HCT116 (cell line): ENCODE measurements at regions not wholly inside any gene's neighbourhood (a gene's known extent, or its start where the extent isn't known, plus 50 kb on each side); places are given as distances from the start of the nearest gene placed in this dataset.

Experiments used
- ATAC-seq: fragments of 200-7000 bp; cut with Tn5 transposase; 2 replicates; pipeline ENCODE4 v1.9.1; 2020; ENCODE audit warnings: mild to moderate bottlenecking, moderate library complexity
- BruUV-seq: library from RNA; stranded (reverse); fragments of 400-500 nt; replicated peaks from 2 replicates; lab custom pipeline; 2021; lab: Mats Ljungman, UMichigan
- CTCF ChIA-PET: fragments of 300-600 bp; sonication (Branson Sonifier 250); formaldehyde crosslinking; loops from one replicate; lab custom pipeline; 2021; ENCODE audit warnings: antibody characterized with exemption; lab: Charles Lee
- POLR2A ChIA-PET: fragments of 300-600, 350-600 bp; sonication (Branson Sonifier 250); formaldehyde crosslinking; loops from one replicate; lab custom pipeline; 2021; ENCODE audit warnings: antibody characterized with exemption; lab: Charles Lee
- RAD21 ChIA-PET, 2 experiments: fragments of 300-600 bp; sonication (Branson Sonifier 250); formaldehyde crosslinking; loops; one replicate each; lab custom pipeline; 2023; ENCODE audit warnings: low total read pairs in 2 of 2; ENCODE audit not compliant: uncharacterized antibody in 2 of 2, unreplicated experiment in 2 of 2, low non-redundant PET in 1 of 2; lab: Charles Lee
- DNase-seq: peaks from one replicate; pipeline ENCODE4 v3.0.0-alpha.2; 2010; ENCODE audit warnings: low read depth, low spot score
- H2AFZ ChIP-seq: fragments of 200-600 bp; shearing (Covaris generic), sonication (generic); 2 replicates; pipeline ENCODE4 v1.6.1; 2017; ENCODE audit warnings: low read depth, mixed run types, mixed read lengths, antibody characterized with exemption, low read length; ENCODE audit not compliant: poor library complexity, severe bottlenecking
- H3K27ac ChIP-seq: 2 replicates; pipeline ENCODE4 v1.5.1; 2012; ENCODE audit warnings: low read depth, low read length
- H3K27me3 ChIP-seq: fragments of 200-600 bp; sonication (generic); 2 replicates; pipeline ENCODE4 v1.6.1; 2016; ENCODE audit warnings: mixed run types, low read length, mixed read lengths; ENCODE audit not compliant: insufficient read depth
- H3K36me3 ChIP-seq, 2 experiments: fragments of 200-500 bp in 1 of 2; fragments of 200-600 bp in 1 of 2; sonication (Bioruptor generic) in 1 of 2; sonication (generic) in 1 of 2; 2 replicates each; pipeline versions ENCODE4 v1.5.1 to v1.6.1; 2014 to 2016; ENCODE audit warnings: low read length in 2 of 2, inconsistent platforms in 1 of 2, mixed read lengths in 1 of 2, mixed run types in 1 of 2; ENCODE audit not compliant: insufficient read depth in 2 of 2, control insufficient read depth in 1 of 2
- H3K4me1 ChIP-seq, 2 experiments: fragments of 200-600 bp in 1 of 2; sonication (generic) in 1 of 2; 2 replicates each; pipeline versions ENCODE4 v1.5.1 to v1.6.1; 2012 to 2017; ENCODE audit warnings: low read length in 2 of 2, inconsistent platforms in 1 of 2, mild to moderate bottlenecking in 1 of 2, mixed read lengths in 1 of 2, mixed run types in 1 of 2, moderate library complexity in 1 of 2; ENCODE audit not compliant: insufficient read depth in 2 of 2, control insufficient read depth in 1 of 2
- H3K4me2 ChIP-seq: fragments of 200-600 bp; sonication (generic); 2 replicates; pipeline ENCODE4 v1.6.1; 2017; ENCODE audit warnings: mixed run types, low read length, mixed read lengths
- H3K4me3 ChIP-seq, 2 experiments: fragments of 200-600 bp in 1 of 2; sonication (generic) in 1 of 2; replicated peaks in 1 of 2; 2 replicates each; pipeline ENCODE4 v1.5.1; 2011 to 2016; ENCODE audit warnings: low read length in 2 of 2, control low read depth in 1 of 2, low read depth in 1 of 2, mild to moderate bottlenecking in 1 of 2, mixed read lengths in 1 of 2, mixed run types in 1 of 2
- H3K79me2 ChIP-seq: fragments of 200-600 bp; sonication (generic); 2 replicates; pipeline ENCODE4 v1.6.1; 2017; ENCODE audit warnings: mild to moderate bottlenecking, mixed run types, low read length, moderate library complexity, mixed read lengths; ENCODE audit not compliant: insufficient read depth
- H3K9ac ChIP-seq: fragments of 200-600 bp; sonication (generic); 2 replicates; pipeline ENCODE4 v1.6.1; 2016; ENCODE audit warnings: low read length, mixed read lengths
- H3K9me2 ChIP-seq: fragments of 200-600 bp; sonication (generic), shearing (Covaris generic); 2 replicates; pipeline ENCODE4 v1.6.1; 2017; ENCODE audit warnings: mixed run types, mild to moderate bottlenecking, moderate library complexity; ENCODE audit not compliant: insufficient read depth
- H3K9me3 ChIP-seq, 2 experiments: fragments of 200-500 bp in 1 of 2; fragments of 200-600 bp in 1 of 2; sonication (Bioruptor generic) in 1 of 2; sonication (generic) in 1 of 2; 2 replicates each; pipeline ENCODE4 v1.6.1; 2014 to 2017; ENCODE audit warnings: low read length in 2 of 2, mixed read lengths in 2 of 2, inconsistent platforms in 1 of 2, low read depth in 1 of 2, mild to moderate bottlenecking in 1 of 2, mixed run types in 1 of 2, moderate library complexity in 1 of 2; ENCODE audit not compliant: control insufficient read depth in 1 of 2, insufficient read depth in 1 of 2
- H4K20me1 ChIP-seq: fragments of 200-600 bp; sonication (generic), shearing (Covaris generic); 2 replicates; pipeline ENCODE4 v1.6.1; 2017; ENCODE audit warnings: mixed run types, mild to moderate bottlenecking, moderate library complexity; ENCODE audit not compliant: insufficient read depth
- CBX3 ChIP-seq: IDR thresholded peaks from 2 replicates; pipeline ENCODE4 v1.6.1; 2012; ENCODE audit warnings: low read depth
- CEBPB ChIP-seq: IDR thresholded peaks from 2 replicates; pipeline ENCODE4 v1.6.1; 2012; ENCODE audit warnings: low read depth
- EGR1 ChIP-seq: IDR thresholded peaks from 2 replicates; pipeline ENCODE4 v1.6.1; 2012; ENCODE audit warnings: low read depth
- ELF1 ChIP-seq: IDR thresholded peaks from 2 replicates; pipeline ENCODE4 v1.6.1; 2012; ENCODE audit warnings: low read depth, borderline replicate concordance
- EZH2 ChIP-seq: fragments of 200-600 bp; sonication (generic); IDR thresholded peaks from 2 replicates; pipeline ENCODE4 v1.6.1; 2017; ENCODE audit warnings: antibody characterized with exemption, mixed run types
- FOSL1 ChIP-seq: IDR thresholded peaks from 2 replicates; pipeline ENCODE4 v1.6.1; 2012; ENCODE audit warnings: low read depth
- JUND ChIP-seq: IDR thresholded peaks from 2 replicates; pipeline ENCODE4 v1.6.1; 2012
- POLR2A ChIP-seq: IDR thresholded peaks from 2 replicates; pipeline ENCODE4 v1.7.0; 2011; ENCODE audit warnings: borderline replicate concordance; ENCODE audit not compliant: insufficient read depth, insufficient read length; ENCODE audit errors: extremely low read depth
- RAD21 ChIP-seq: IDR thresholded peaks from 2 replicates; pipeline ENCODE4 v1.6.1; 2012; ENCODE audit warnings: low read depth, mild to moderate bottlenecking
- REST ChIP-seq: IDR thresholded peaks from 2 replicates; pipeline ENCODE4 v1.6.1; 2012; ENCODE audit warnings: low read depth
- SIN3A ChIP-seq: IDR thresholded peaks from 2 replicates; pipeline ENCODE4 v1.6.1; 2012; ENCODE audit warnings: low read depth
- SP1 ChIP-seq: IDR thresholded peaks from 2 replicates; pipeline ENCODE4 v1.6.1; 2012; ENCODE audit warnings: low read depth
- SRF ChIP-seq: IDR thresholded peaks from 2 replicates; pipeline ENCODE4 v1.6.1; 2012; ENCODE audit warnings: low read depth
- ZFX ChIP-seq: fragments of 450-650 bp; IDR thresholded peaks from 2 replicates; pipeline ENCODE4 v1.6.1; 2017
- ZNF274 ChIP-seq: fragments of 200-500 bp; sonication (Bioruptor generic); IDR thresholded peaks from 2 replicates; pipeline ENCODE4 v1.6.1; 2014; ENCODE audit warnings: mild to moderate bottlenecking, low read depth, low read length, inconsistent platforms
- intact Hi-C: fragments of 100-400 bp; cut with micrococcal nuclease; formaldehyde crosslinking; loops from 2 replicates; pipeline ENCODE4 v1.10.0; 2022
- TF ChIP-seq, protein P1 (sequence below), 3 experiments: fragments of 200-600 bp in 1 of 3; sonication (generic) in 1 of 3; IDR thresholded peaks in 2 of 3; conservative IDR thresholded peaks in 1 of 3; 2 replicates each; pipeline ENCODE4 v1.5.1; 2012 to 2017; ENCODE audit warnings: low read depth in 2 of 3, low read length in 2 of 3, antibody characterized with exemption in 1 of 3, borderline replicate concordance in 1 of 3, control low read depth in 1 of 3, mild to moderate bottlenecking in 1 of 3, mixed read lengths in 1 of 3, mixed run types in 1 of 3, moderate library complexity in 1 of 3; ENCODE audit not compliant: insufficient read depth in 1 of 3
- TF ChIP-seq, protein P2 (sequence below): IDR thresholded peaks from 2 replicates; pipeline ENCODE4 v1.6.1; 2012

- ChIA-PET POLR2A (no interaction called here), CTCF (no interaction called here)
- no peak for TF ChIP-seq POLR2A
- TF ChIP-seq JUND, result no peak
- TF ChIP-seq REST, result no peak
- TF ChIP-seq RAD21, result no peak
- no peak for TF ChIP-seq EZH2
- no peak for TF ChIP-seq SRF
- no peak for TF ChIP-seq CEBPB
- TF ChIP-seq, protein P1, sequence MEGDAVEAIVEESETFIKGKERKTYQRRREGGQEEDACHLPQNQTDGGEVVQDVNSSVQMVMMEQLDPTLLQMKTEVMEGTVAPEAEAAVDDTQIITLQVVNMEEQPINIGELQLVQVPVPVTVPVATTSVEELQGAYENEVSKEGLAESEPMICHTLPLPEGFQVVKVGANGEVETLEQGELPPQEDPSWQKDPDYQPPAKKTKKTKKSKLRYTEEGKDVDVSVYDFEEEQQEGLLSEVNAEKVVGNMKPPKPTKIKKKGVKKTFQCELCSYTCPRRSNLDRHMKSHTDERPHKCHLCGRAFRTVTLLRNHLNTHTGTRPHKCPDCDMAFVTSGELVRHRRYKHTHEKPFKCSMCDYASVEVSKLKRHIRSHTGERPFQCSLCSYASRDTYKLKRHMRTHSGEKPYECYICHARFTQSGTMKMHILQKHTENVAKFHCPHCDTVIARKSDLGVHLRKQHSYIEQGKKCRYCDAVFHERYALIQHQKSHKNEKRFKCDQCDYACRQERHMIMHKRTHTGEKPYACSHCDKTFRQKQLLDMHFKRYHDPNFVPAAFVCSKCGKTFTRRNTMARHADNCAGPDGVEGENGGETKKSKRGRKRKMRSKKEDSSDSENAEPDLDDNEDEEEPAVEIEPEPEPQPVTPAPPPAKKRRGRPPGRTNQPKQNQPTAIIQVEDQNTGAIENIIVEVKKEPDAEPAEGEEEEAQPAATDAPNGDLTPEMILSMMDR (IDR thresholded peaks at IDR 0.05 in 2 of 3, conservative IDR thresholded peaks at IDR 0.05 in 1 of 3; ENCODE audit: borderline replicate concordance in 1 of 3, insufficient read depth in 1 of 3, low read depth in 2 of 3, low read length in 2 of 3), result no peak
- TF ChIP-seq CBX3, result no peak
- TF ChIP-seq SIN3A, result no peak
- no peak for TF ChIP-seq EGR1
- TF ChIP-seq, protein P2, sequence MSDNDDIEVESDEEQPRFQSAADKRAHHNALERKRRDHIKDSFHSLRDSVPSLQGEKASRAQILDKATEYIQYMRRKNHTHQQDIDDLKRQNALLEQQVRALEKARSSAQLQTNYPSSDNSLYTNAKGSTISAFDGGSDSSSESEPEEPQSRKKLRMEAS, result no peak
- TF ChIP-seq ZNF274, result no peak
- TF ChIP-seq ZFX, result no peak
- TF ChIP-seq ELF1, result no peak
- TF ChIP-seq SP1, result no peak
- TF ChIP-seq FOSL1, result no peak
Observed at GRCh38 chr1:69246710-69247109, 321.0 kb upstream of the LRRC7 start.

More at GRCh38 chr1:69246710-69247109, 321.0 kb upstream of the LRRC7 start:
- H2AFZ ChIP-seq, result no peak overlapping the region
- H3K9me2 ChIP-seq, result no peaks in the 10 kb centered on the region
- RAD21 ChIA-PET, result no interaction called here
- ATAC-seq, result no peak
- no peak overlapping the region for H3K4me2 ChIP-seq
- peaks cover 11% of the 10 kb centered on the region; the same call in 1 of the 2 replicates for H3K27me3 ChIP-seq
- no peak overlapping the region for H3K9ac ChIP-seq
- no peak overlapping the region for H3K27ac ChIP-seq
- H3K36me3 ChIP-seq, result no peaks in the 10 kb centered on the region
- no peak for DNase-seq
- intact Hi-C loops, result no loop called here
- no peaks in the 10 kb centered on the region for H3K4me1 ChIP-seq
- no peaks in the 10 kb centered on the region for H3K9me3 ChIP-seq
- no peaks in the 10 kb centered on the region for H3K79me2 ChIP-seq
- H4K20me1 ChIP-seq, result no peaks in the 10 kb centered on the region
- no peak overlapping the region for H3K4me3 ChIP-seq
- BruUV-seq, result no TSS peak
